ENCODE measurements at regions not wholly inside any gene's neighbourhood (a gene's known extent, or its start where the extent isn't known, plus 50 kb on each side); places are given as distances from the start of the nearest gene placed in this dataset.

DNA sequence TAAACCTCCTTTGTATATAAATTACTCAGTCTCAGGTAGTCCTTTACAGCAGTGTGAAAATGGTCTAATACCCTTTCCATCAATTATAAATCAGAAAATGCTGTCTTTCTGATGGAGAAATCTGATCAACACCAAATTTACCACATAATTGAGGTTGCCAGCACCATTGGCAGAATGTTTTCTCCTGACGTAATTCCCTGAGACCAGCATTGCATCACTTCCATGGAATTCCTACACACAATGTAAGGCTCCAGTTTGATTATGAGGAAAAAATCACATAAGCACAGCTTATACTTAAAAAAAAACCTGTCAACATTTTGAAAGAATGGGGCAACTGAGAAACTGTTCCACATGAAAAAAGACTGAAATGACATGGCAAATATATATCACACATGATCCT, 618.7 kb upstream of the CDH6 start:
- no peaks in the 10 kb centered on the region for H3K4me1 Mint-ChIP-seq
- Histone ChIP-seq H3K4me1 (ENCODE audit: insufficient read depth) (no peaks in the 10 kb centered on the region), H3K27ac (ENCODE audit: low read depth) (no peak overlapping the region), H3K79me2 (replicated peaks; ENCODE audit: insufficient read depth) (no peaks in the 10 kb centered on the region), H4K20me1 (replicated peaks; ENCODE audit: insufficient read depth) (no peaks in the 10 kb centered on the region), H3K27me3 (ENCODE audit: insufficient read depth) (no peaks in the 10 kb centered on the region), H3K4me2 (no peak overlapping the region), H3K4me3 (no peak overlapping the region), H2AFZ (no peak overlapping the region), H3F3A (replicated peaks; ENCODE audit: low read depth) (no peaks in the 10 kb centered on the region), H3K36me3 (ENCODE audit: insufficient read depth) (no peaks in the 10 kb centered on the region), H3K9me2 (ENCODE audit: insufficient read depth) (peaks cover 3% of the 10 kb centered on the region; the same call in 1 of the 2 replicates)
- H3K4me3 Mint-ChIP-seq: no peak overlapping the region
- H3K36me3 Mint-ChIP-seq (ENCODE audit: low read depth): no peaks in the 10 kb centered on the region; the same call in 2 of the 3 replicates
- DNase-seq (ENCODE audit: low spot score) (no peak), ATAC-seq (no peak)
- no peaks in the 10 kb centered on the region for H3K27me3 Mint-ChIP-seq (ENCODE audit: insufficient read depth, low read depth, poor library complexity)
- TF ChIP-seq, protein P1, sequence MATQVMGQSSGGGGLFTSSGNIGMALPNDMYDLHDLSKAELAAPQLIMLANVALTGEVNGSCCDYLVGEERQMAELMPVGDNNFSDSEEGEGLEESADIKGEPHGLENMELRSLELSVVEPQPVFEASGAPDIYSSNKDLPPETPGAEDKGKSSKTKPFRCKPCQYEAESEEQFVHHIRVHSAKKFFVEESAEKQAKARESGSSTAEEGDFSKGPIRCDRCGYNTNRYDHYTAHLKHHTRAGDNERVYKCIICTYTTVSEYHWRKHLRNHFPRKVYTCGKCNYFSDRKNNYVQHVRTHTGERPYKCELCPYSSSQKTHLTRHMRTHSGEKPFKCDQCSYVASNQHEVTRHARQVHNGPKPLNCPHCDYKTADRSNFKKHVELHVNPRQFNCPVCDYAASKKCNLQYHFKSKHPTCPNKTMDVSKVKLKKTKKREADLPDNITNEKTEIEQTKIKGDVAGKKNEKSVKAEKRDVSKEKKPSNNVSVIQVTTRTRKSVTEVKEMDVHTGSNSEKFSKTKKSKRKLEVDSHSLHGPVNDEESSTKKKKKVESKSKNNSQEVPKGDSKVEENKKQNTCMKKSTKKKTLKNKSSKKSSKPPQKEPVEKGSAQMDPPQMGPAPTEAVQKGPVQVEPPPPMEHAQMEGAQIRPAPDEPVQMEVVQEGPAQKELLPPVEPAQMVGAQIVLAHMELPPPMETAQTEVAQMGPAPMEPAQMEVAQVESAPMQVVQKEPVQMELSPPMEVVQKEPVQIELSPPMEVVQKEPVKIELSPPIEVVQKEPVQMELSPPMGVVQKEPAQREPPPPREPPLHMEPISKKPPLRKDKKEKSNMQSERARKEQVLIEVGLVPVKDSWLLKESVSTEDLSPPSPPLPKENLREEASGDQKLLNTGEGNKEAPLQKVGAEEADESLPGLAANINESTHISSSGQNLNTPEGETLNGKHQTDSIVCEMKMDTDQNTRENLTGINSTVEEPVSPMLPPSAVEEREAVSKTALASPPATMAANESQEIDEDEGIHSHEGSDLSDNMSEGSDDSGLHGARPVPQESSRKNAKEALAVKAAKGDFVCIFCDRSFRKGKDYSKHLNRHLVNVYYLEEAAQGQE (IDR thresholded peaks at IDR 0.05; ENCODE audit: unreplicated experiment): no peak
- TF ChIP-seq JUNB (IDR thresholded peaks at IDR 0.05; ENCODE audit: unreplicated experiment) (no peak), CREB1 (CRISPR knock-in tag; IDR thresholded peaks at IDR 0.05; ENCODE audit: low read depth) (no peak), NANOG (IDR thresholded peaks at IDR 0.05; ENCODE audit: borderline replicate concordance) (no peak), POLR2AphosphoS5 (IDR thresholded peaks at IDR 0.05; ENCODE audit: low read depth) (no peak), EZH2 (IDR thresholded peaks at IDR 0.05; ENCODE audit: low read depth, unreplicated experiment) (no peak), ZNF331 (CRISPR knock-in tag; IDR thresholded peaks at IDR 0.05; ENCODE audit: low read depth) (no peak), EZH2phosphoT487 (IDR thresholded peaks at IDR 0.05; ENCODE audit: unreplicated experiment) (no peak), STAT1 (IDR thresholded peaks at IDR 0.05; ENCODE audit: unreplicated experiment) (no peak)
- TF ChIP-seq, protein P2, sequence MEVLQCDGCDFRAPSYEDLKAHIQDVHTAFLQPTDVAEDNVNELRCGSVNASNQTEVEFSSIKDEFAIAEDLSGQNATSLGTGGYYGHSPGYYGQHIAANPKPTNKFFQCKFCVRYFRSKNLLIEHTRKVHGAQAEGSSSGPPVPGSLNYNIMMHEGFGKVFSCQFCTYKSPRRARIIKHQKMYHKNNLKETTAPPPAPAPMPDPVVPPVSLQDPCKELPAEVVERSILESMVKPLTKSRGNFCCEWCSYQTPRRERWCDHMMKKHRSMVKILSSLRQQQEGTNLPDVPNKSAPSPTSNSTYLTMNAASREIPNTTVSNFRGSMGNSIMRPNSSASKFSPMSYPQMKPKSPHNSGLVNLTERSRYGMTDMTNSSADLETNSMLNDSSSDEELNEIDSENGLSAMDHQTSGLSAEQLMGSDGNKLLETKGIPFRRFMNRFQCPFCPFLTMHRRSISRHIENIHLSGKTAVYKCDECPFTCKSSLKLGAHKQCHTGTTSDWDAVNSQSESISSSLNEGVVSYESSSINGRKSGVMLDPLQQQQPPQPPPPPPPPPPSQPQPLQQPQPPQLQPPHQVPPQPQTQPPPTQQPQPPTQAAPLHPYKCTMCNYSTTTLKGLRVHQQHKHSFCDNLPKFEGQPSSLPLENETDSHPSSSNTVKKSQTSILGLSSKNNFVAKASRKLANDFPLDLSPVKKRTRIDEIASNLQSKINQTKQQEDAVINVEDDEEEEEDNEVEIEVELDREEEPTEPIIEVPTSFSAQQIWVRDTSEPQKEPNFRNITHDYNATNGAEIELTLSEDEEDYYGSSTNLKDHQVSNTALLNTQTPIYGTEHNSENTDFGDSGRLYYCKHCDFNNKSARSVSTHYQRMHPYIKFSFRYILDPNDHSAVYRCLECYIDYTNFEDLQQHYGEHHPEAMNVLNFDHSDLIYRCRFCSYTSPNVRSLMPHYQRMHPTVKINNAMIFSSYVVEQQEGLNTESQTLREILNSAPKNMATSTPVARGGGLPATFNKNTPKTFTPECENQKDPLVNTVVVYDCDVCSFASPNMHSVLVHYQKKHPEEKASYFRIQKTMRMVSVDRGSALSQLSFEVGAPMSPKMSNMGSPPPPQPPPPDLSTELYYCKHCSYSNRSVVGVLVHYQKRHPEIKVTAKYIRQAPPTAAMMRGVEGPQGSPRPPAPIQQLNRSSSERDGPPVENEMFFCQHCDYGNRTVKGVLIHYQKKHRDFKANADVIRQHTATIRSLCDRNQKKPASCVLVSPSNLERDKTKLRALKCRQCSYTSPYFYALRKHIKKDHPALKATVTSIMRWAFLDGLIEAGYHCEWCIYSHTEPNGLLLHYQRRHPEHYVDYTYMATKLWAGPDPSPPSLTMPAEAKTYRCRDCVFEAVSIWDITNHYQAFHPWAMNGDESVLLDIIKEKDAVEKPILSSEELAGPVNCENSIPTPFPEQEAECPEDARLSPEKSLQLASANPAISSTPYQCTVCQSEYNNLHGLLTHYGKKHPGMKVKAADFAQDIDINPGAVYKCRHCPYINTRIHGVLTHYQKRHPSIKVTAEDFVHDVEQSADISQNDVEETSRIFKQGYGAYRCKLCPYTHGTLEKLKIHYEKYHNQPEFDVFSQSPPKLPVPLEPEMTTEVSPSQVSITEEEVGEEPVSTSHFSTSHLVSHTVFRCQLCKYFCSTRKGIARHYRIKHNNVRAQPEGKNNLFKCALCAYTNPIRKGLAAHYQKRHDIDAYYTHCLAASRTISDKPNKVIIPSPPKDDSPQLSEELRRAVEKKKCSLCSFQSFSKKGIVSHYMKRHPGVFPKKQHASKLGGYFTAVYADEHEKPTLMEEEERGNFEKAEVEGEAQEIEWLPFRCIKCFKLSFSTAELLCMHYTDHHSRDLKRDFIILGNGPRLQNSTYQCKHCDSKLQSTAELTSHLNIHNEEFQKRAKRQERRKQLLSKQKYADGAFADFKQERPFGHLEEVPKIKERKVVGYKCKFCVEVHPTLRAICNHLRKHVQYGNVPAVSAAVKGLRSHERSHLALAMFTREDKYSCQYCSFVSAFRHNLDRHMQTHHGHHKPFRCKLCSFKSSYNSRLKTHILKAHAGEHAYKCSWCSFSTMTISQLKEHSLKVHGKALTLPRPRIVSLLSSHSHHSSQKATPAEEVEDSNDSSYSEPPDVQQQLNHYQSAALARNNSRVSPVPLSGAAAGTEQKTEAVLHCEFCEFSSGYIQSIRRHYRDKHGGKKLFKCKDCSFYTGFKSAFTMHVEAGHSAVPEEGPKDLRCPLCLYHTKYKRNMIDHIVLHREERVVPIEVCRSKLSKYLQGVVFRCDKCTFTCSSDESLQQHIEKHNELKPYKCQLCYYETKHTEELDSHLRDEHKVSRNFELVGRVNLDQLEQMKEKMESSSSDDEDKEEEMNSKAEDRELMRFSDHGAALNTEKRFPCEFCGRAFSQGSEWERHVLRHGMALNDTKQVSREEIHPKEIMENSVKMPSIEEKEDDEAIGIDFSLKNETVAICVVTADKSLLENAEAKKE (CRISPR knock-in tag; IDR thresholded peaks at IDR 0.05): no peak
- TF ChIP-seq, protein P3, sequence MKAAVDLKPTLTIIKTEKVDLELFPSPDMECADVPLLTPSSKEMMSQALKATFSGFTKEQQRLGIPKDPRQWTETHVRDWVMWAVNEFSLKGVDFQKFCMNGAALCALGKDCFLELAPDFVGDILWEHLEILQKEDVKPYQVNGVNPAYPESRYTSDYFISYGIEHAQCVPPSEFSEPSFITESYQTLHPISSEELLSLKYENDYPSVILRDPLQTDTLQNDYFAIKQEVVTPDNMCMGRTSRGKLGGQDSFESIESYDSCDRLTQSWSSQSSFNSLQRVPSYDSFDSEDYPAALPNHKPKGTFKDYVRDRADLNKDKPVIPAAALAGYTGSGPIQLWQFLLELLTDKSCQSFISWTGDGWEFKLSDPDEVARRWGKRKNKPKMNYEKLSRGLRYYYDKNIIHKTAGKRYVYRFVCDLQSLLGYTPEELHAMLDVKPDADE (IDR thresholded peaks at IDR 0.05): no peak
- no peak overlapping the region for H3K27ac Mint-ChIP-seq
- H3K9me3 Mint-ChIP-seq: no peaks in the 10 kb centered on the region

Measured in GM23338 (cell line).